C4-2B (cell line): ENCODE measurements at regions not wholly inside any gene's neighbourhood (a gene's known extent, or its start where the extent isn't known, plus 50 kb on each side); places are given as distances from the start of the nearest gene placed in this dataset.

Source experiments
- ZFX ChIP-seq: fragments of 450-650 bp; IDR thresholded peaks from 2 replicates; pipeline ENCODE4 v1.6.1; 2017
- TF ChIP-seq, protein P1 (sequence below): fragments of 450-650 bp; conservative IDR thresholded peaks from 2 replicates; pipeline ENCODE4 v1.5.1; 2017; ENCODE audit warnings: mild to moderate bottlenecking

GRCh38 chr2:59905731-59906130 is 647.7 kb downstream of the BCL11A start:
- TF ChIP-seq, protein P1, sequence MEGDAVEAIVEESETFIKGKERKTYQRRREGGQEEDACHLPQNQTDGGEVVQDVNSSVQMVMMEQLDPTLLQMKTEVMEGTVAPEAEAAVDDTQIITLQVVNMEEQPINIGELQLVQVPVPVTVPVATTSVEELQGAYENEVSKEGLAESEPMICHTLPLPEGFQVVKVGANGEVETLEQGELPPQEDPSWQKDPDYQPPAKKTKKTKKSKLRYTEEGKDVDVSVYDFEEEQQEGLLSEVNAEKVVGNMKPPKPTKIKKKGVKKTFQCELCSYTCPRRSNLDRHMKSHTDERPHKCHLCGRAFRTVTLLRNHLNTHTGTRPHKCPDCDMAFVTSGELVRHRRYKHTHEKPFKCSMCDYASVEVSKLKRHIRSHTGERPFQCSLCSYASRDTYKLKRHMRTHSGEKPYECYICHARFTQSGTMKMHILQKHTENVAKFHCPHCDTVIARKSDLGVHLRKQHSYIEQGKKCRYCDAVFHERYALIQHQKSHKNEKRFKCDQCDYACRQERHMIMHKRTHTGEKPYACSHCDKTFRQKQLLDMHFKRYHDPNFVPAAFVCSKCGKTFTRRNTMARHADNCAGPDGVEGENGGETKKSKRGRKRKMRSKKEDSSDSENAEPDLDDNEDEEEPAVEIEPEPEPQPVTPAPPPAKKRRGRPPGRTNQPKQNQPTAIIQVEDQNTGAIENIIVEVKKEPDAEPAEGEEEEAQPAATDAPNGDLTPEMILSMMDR, result no peak
- no peak for TF ChIP-seq ZFX
